Endothelial cell of umbilical vein (primary cell): ENCODE measurements at regions not wholly inside any gene's neighbourhood (a gene's known extent, or its start where the extent isn't known, plus 50 kb on each side); places are given as distances from the start of the nearest gene placed in this dataset.

Experiments used
- CTCF ChIP-seq, 2 donors: IDR thresholded peaks; 1 replicate in 1 of 2; 2 replicates in 1 of 2; pipeline ENCODE4 v1.5.1; 2011; ENCODE audit warnings: low read length in 2 of 2, mild to moderate bottlenecking in 2 of 2, moderate library complexity in 2 of 2, control low read depth in 1 of 2, inconsistent platforms in 1 of 2, low read depth in 1 of 2; ENCODE audit not compliant: insufficient read depth in 1 of 2; ENCODE audit errors: extremely low read depth in 1 of 2
- EZH2 ChIP-seq: IDR thresholded peaks from 2 replicates; pipeline ENCODE4 v1.6.1; 2012; ENCODE audit warnings: borderline replicate concordance, low read depth, mild to moderate bottlenecking, moderate library complexity, low read length, inconsistent platforms; ENCODE audit not compliant: severe bottlenecking
- JUN ChIP-seq: IDR thresholded peaks from 2 replicates; pipeline ENCODE4 v1.6.1; 2011; ENCODE audit warnings: borderline replicate concordance, low read depth; ENCODE audit not compliant: insufficient read length, insufficient read depth
- MAX ChIP-seq: IDR thresholded peaks from 2 replicates; pipeline ENCODE4 v1.6.1; 2011; ENCODE audit not compliant: insufficient read depth, insufficient read length
- POLR2A ChIP-seq: IDR thresholded peaks from 2 replicates; pipeline ENCODE4 v1.6.1; 2012; ENCODE audit warnings: low read depth, mild to moderate bottlenecking, control low read depth, low read length
- POLR2AphosphoS5 ChIP-seq: IDR thresholded peaks from 2 replicates; pipeline ENCODE4 v1.6.1; 2012; ENCODE audit warnings: low read depth, mild to moderate bottlenecking, control low read depth, low read length, moderate library complexity; ENCODE audit not compliant: insufficient read depth

DNA sequence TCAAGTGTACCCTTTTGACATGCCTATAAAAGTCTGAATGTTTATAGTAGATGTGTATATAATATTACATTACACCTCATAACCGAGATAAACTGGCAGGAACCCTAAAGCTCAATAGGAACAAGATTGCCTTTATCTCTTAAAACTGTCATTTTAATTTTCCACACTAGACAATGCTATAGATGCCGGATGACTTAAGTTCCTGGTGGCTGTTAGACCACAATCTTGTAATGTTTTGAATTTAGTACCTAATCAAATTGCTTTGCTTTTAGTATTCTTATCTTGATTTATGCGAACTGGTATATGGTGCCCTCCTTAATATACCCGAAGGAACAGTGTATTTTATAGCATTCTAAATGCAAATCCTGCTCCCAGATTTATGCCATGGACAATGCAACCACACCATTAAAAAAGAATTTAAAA, 1397.0 kb upstream of the ADGRL4 start:
- no peak for TF ChIP-seq CTCF (IDR thresholded peaks at IDR 0.05; ENCODE audit: extremely low read depth in 1 of 2, insufficient read depth in 1 of 2, low read depth in 1 of 2, low read length in 2 of 2)
- no peak for TF ChIP-seq POLR2AphosphoS5
- no peak for TF ChIP-seq POLR2A
- TF ChIP-seq JUN: no peak
- no peak for TF ChIP-seq MAX
- TF ChIP-seq EZH2: no peak
